WTC11 (cell line): ENCODE measurements at regions not wholly inside any gene's neighbourhood (a gene's known extent, or its start where the extent isn't known, plus 50 kb on each side); places are given as distances from the start of the nearest gene placed in this dataset.

Source experiments
- ATAC-seq: fragments of 200-7000 bp; cut with Tn5 transposase; 2 replicates; pipeline ENCODE4 v1.10.0; 2021; ENCODE audit warnings: mild to moderate bottlenecking, moderate library complexity
- CTCF ChIA-PET: fragments of 300-600 bp; sonication (Branson Sonifier 250); formaldehyde crosslinking; loops from one replicate; lab custom pipeline; 2021; ENCODE audit warnings: antibody characterized with exemption; lab: Charles Lee
- POLR2A ChIA-PET: fragments of 350-600 bp; sonication (Branson Sonifier 250); formaldehyde crosslinking; loops from one replicate; lab custom pipeline; 2021; ENCODE audit warnings: antibody characterized with exemption; lab: Charles Lee
- DNase-seq: peaks from one replicate; pipeline ENCODE4 v3.0.0; 2021; ENCODE audit warnings: low spot score
- H3K27ac Mint-ChIP-seq: 2 replicates; pipeline ENCODE4 v1.8.0; 2021; ENCODE audit warnings: mixed read lengths
- H3K27me3 Mint-ChIP-seq: 2 replicates; pipeline ENCODE4 v1.8.0; 2021; ENCODE audit warnings: low read depth, mild to moderate bottlenecking, moderate library complexity, mixed read lengths
- H3K36me3 Mint-ChIP-seq: 2 replicates; pipeline ENCODE4 v1.8.0; 2021; ENCODE audit warnings: mixed read lengths
- H3K4me1 Mint-ChIP-seq: 2 replicates; pipeline ENCODE4 v1.8.0; 2022; ENCODE audit warnings: mixed read lengths
- H3K4me3 Mint-ChIP-seq: 2 replicates; pipeline ENCODE4 v1.8.0; 2021; ENCODE audit warnings: mild to moderate bottlenecking, moderate library complexity, mixed read lengths
- H3K9me3 Mint-ChIP-seq: 2 replicates; pipeline ENCODE4 v1.8.0; 2021; ENCODE audit warnings: mixed read lengths
- CBFB ChIP-seq: sonication (generic); formaldehyde crosslinking; IDR thresholded peaks from 2 replicates; pipeline ENCODE4 v1.8.1; 2022; ENCODE audit warnings: mild to moderate bottlenecking, low read depth, missing genetic modification reagents
- CREB1 ChIP-seq: sonication (generic); formaldehyde crosslinking; IDR thresholded peaks from 2 replicates; pipeline ENCODE4 v1.8.0; 2023; ENCODE audit warnings: mild to moderate bottlenecking, missing genetic modification reagents
- ELF4 ChIP-seq: sonication (generic); formaldehyde crosslinking; IDR thresholded peaks from 2 replicates; pipeline ENCODE4 v1.8.1; 2022; ENCODE audit warnings: low read depth, mild to moderate bottlenecking, moderate library complexity, missing genetic modification reagents
- FOXK1 ChIP-seq: sonication (generic); formaldehyde crosslinking; IDR thresholded peaks from 2 replicates; pipeline ENCODE4 v1.8.0; 2022; ENCODE audit warnings: mild to moderate bottlenecking, moderate library complexity, missing genetic modification reagents
- FOXP1 ChIP-seq: sonication (generic); formaldehyde crosslinking; IDR thresholded peaks from 2 replicates; pipeline ENCODE4 v1.8.0; 2022; ENCODE audit warnings: missing genetic modification reagents, mild to moderate bottlenecking, moderate library complexity, borderline replicate concordance
- JAZF1 ChIP-seq: fragments of 250-450 bp; sonication (Bioruptor Pico); IDR thresholded peaks from 2 replicates; pipeline ENCODE4 v1.9.0; 2021; ENCODE audit warnings: moderate library complexity, mild to moderate bottlenecking, inconsistent platforms
- NR3C1 ChIP-seq: sonication (generic); formaldehyde crosslinking; conservative IDR thresholded peaks from 2 replicates; pipeline ENCODE4 v1.8.1; 2023; ENCODE audit warnings: low read depth, mild to moderate bottlenecking, missing genetic modification reagents
- PREB ChIP-seq: sonication (generic); formaldehyde crosslinking; IDR thresholded peaks from 2 replicates; pipeline ENCODE4 v1.8.1; 2022; ENCODE audit warnings: mild to moderate bottlenecking, missing genetic modification reagents, moderate library complexity, borderline replicate concordance
- SMAD3 ChIP-seq: sonication (generic); formaldehyde crosslinking; IDR thresholded peaks from 2 replicates; pipeline ENCODE4 v1.8.0; 2022; ENCODE audit warnings: missing genetic modification reagents, mild to moderate bottlenecking, borderline replicate concordance
- SMAD4 ChIP-seq: sonication (generic); formaldehyde crosslinking; IDR thresholded peaks from 2 replicates; pipeline ENCODE4 v1.8.0; 2022; ENCODE audit warnings: mild to moderate bottlenecking, missing genetic modification reagents
- SP1 ChIP-seq: sonication (generic); formaldehyde crosslinking; conservative IDR thresholded peaks from 2 replicates; pipeline ENCODE4 v1.8.1; 2022; ENCODE audit warnings: missing genetic modification reagents
- TP53 ChIP-seq: sonication (generic); formaldehyde crosslinking; IDR thresholded peaks from 2 replicates; pipeline ENCODE4 v1.8.1; 2023; ENCODE audit warnings: mild to moderate bottlenecking, missing genetic modification reagents
- ZNF512 ChIP-seq: sonication (generic); formaldehyde crosslinking; IDR thresholded peaks from 2 replicates; pipeline ENCODE4 v1.8.1; 2022; ENCODE audit warnings: missing genetic modification reagents, borderline replicate concordance
- TF ChIP-seq, protein P1 (sequence below): sonication (generic); formaldehyde crosslinking; IDR thresholded peaks from 2 replicates; pipeline ENCODE4 v1.8.0; 2023; ENCODE audit warnings: mild to moderate bottlenecking, missing genetic modification reagents
- TF ChIP-seq, protein P2 (sequence below): sonication (generic); formaldehyde crosslinking; IDR thresholded peaks from 2 replicates; pipeline ENCODE4 v1.8.0; 2022; ENCODE audit warnings: mild to moderate bottlenecking, missing genetic modification reagents
- TF ChIP-seq, protein P3 (sequence below): sonication (generic); formaldehyde crosslinking; IDR thresholded peaks from 2 replicates; pipeline ENCODE4 v1.8.1; 2023; ENCODE audit warnings: mild to moderate bottlenecking, missing genetic modification reagents, borderline replicate concordance
- TF ChIP-seq, protein P4 (sequence below): sonication (generic); formaldehyde crosslinking; IDR thresholded peaks from 2 replicates; pipeline ENCODE4 v1.8.0; 2022; ENCODE audit warnings: mild to moderate bottlenecking, missing genetic modification reagents
- TF ChIP-seq, protein P5 (sequence below): sonication (generic); formaldehyde crosslinking; conservative IDR thresholded peaks from 2 replicates; pipeline ENCODE4 v1.8.1; 2023; ENCODE audit warnings: mild to moderate bottlenecking, low read depth, missing genetic modification reagents, moderate library complexity

- no peaks in the 10 kb centered on the region for H3K4me1 Mint-ChIP-seq
- CTCF ChIA-PET: interaction anchor here (1.1 to 2.3 kb wide), 2 partner anchors 9 to 36 kb away, joined by 3 to 11 read pairs; no protein-coding TSS in a partner anchor
Measured at GRCh38 chr4:180655886-180656285, 1587.3 kb upstream of the TENM3 start.

DNA sequence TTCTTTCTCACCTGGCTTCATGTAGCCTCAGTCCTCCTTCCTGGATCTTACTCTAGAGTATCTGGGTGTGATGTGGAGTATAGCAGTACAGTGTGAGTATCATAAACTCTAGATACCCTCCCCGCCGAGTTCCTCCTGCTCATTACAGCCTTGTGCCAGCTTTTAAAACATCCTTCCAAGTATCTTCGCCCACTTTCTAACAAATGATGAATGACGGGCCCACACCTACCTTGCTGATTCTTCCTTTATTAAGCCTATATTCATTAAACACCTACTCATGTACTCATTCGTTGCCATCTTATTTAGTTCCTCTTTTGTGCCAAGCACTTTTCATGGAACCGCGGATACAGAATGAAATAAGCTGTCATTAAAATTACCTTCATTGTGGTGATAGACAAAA lies 1585.3 kb upstream of the TENM3 start:
- no peak for ATAC-seq
- Mint-ChIP-seq H3K27me3 (no peaks in the 10 kb centered on the region), H3K9me3 (no peaks in the 10 kb centered on the region), H3K4me1 (no peaks in the 10 kb centered on the region), H3K4me3 (no peak overlapping the region), H3K27ac (no peak overlapping the region), H3K36me3 (no peaks in the 10 kb centered on the region)
- DNase-seq: no peak
- POLR2A ChIA-PET: no interaction called here
- TF ChIP-seq NR3C1 (CRISPR knock-in tag) (no peak), ZNF512 (no peak), FOXP1 (CRISPR knock-in tag) (no peak), FOXK1 (CRISPR knock-in tag) (no peak), CREB1 (CRISPR knock-in tag) (no peak), SMAD4 (no peak), JAZF1 (no peak), SMAD3 (CRISPR knock-in tag) (no peak)
- TF ChIP-seq, protein P1, sequence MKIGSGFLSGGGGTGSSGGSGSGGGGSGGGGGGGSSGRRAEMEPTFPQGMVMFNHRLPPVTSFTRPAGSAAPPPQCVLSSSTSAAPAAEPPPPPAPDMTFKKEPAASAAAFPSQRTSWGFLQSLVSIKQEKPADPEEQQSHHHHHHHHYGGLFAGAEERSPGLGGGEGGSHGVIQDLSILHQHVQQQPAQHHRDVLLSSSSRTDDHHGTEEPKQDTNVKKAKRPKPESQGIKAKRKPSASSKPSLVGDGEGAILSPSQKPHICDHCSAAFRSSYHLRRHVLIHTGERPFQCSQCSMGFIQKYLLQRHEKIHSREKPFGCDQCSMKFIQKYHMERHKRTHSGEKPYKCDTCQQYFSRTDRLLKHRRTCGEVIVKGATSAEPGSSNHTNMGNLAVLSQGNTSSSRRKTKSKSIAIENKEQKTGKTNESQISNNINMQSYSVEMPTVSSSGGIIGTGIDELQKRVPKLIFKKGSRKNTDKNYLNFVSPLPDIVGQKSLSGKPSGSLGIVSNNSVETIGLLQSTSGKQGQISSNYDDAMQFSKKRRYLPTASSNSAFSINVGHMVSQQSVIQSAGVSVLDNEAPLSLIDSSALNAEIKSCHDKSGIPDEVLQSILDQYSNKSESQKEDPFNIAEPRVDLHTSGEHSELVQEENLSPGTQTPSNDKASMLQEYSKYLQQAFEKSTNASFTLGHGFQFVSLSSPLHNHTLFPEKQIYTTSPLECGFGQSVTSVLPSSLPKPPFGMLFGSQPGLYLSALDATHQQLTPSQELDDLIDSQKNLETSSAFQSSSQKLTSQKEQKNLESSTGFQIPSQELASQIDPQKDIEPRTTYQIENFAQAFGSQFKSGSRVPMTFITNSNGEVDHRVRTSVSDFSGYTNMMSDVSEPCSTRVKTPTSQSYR (CRISPR knock-in tag): no peak
- TF ChIP-seq, protein P2, sequence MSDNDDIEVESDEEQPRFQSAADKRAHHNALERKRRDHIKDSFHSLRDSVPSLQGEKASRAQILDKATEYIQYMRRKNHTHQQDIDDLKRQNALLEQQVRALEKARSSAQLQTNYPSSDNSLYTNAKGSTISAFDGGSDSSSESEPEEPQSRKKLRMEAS (CRISPR knock-in tag): no peak
- TF ChIP-seq, protein P3, sequence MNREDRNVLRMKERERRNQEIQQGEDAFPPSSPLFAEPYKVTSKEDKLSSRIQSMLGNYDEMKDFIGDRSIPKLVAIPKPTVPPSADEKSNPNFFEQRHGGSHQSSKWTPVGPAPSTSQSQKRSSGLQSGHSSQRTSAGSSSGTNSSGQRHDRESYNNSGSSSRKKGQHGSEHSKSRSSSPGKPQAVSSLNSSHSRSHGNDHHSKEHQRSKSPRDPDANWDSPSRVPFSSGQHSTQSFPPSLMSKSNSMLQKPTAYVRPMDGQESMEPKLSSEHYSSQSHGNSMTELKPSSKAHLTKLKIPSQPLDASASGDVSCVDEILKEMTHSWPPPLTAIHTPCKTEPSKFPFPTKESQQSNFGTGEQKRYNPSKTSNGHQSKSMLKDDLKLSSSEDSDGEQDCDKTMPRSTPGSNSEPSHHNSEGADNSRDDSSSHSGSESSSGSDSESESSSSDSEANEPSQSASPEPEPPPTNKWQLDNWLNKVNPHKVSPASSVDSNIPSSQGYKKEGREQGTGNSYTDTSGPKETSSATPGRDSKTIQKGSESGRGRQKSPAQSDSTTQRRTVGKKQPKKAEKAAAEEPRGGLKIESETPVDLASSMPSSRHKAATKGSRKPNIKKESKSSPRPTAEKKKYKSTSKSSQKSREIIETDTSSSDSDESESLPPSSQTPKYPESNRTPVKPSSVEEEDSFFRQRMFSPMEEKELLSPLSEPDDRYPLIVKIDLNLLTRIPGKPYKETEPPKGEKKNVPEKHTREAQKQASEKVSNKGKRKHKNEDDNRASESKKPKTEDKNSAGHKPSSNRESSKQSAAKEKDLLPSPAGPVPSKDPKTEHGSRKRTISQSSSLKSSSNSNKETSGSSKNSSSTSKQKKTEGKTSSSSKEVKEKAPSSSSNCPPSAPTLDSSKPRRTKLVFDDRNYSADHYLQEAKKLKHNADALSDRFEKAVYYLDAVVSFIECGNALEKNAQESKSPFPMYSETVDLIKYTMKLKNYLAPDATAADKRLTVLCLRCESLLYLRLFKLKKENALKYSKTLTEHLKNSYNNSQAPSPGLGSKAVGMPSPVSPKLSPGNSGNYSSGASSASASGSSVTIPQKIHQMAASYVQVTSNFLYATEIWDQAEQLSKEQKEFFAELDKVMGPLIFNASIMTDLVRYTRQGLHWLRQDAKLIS (CRISPR knock-in tag): no peak
- CTCF ChIA-PET: no interaction called here

More at GRCh38 chr4:180655886-180656285, 1587.3 kb upstream of the TENM3 start:
- Mint-ChIP-seq H3K27me3 (no peaks in the 10 kb centered on the region), H3K27ac (no peak overlapping the region), H3K9me3 (no peaks in the 10 kb centered on the region), H3K36me3 (no peaks in the 10 kb centered on the region), H3K4me3 (no peak overlapping the region)
- POLR2A ChIA-PET: no interaction called here
- no peak for TF ChIP-seq CREB1 (CRISPR knock-in tag)
- TF ChIP-seq, protein P4, sequence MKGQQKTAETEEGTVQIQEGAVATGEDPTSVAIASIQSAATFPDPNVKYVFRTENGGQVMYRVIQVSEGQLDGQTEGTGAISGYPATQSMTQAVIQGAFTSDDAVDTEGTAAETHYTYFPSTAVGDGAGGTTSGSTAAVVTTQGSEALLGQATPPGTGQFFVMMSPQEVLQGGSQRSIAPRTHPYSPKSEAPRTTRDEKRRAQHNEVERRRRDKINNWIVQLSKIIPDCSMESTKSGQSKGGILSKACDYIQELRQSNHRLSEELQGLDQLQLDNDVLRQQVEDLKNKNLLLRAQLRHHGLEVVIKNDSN (CRISPR knock-in tag): no peak
- no peak for TF ChIP-seq ELF4 (CRISPR knock-in tag)
- TF ChIP-seq, protein P5, sequence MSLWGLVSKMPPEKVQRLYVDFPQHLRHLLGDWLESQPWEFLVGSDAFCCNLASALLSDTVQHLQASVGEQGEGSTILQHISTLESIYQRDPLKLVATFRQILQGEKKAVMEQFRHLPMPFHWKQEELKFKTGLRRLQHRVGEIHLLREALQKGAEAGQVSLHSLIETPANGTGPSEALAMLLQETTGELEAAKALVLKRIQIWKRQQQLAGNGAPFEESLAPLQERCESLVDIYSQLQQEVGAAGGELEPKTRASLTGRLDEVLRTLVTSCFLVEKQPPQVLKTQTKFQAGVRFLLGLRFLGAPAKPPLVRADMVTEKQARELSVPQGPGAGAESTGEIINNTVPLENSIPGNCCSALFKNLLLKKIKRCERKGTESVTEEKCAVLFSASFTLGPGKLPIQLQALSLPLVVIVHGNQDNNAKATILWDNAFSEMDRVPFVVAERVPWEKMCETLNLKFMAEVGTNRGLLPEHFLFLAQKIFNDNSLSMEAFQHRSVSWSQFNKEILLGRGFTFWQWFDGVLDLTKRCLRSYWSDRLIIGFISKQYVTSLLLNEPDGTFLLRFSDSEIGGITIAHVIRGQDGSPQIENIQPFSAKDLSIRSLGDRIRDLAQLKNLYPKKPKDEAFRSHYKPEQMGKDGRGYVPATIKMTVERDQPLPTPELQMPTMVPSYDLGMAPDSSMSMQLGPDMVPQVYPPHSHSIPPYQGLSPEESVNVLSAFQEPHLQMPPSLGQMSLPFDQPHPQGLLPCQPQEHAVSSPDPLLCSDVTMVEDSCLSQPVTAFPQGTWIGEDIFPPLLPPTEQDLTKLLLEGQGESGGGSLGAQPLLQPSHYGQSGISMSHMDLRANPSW (CRISPR knock-in tag): no peak
- no peak for TF ChIP-seq PREB (CRISPR knock-in tag)
- TF ChIP-seq TP53 (CRISPR knock-in tag): no peak
- TF ChIP-seq SP1 (CRISPR knock-in tag): no peak
- no peak for TF ChIP-seq CBFB (CRISPR knock-in tag)
- ATAC-seq (no peak), DNase-seq (no peak)
